ENCODE measurements at regions not wholly inside any gene's neighbourhood (a gene's known extent, or its start where the extent isn't known, plus 50 kb on each side); places are given as distances from the start of the nearest gene placed in this dataset.
"Not testable (repeated sequence)": the region's sequence is repeated elsewhere in the genome, so short reads cannot be mapped to it uniquely, and the experiment has no call there.

DNA sequence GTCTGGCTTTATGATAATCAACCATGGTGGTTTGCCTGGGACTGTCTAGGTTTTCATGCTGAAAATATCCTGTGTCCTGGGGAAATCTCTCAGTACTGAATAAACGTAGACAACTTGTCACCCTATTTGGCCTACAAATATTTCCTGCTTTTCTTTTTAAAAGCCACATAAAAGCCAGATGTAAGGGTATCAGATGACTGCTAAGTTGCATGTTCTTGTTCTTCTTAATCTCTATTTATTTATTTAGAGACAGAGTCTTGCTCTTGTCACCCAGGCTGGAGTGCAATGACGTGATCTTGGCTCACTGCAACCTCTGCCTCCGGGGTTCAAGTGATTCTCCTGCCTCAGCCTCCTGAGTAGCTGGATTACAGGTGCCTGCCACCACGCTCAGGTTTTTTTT, 117.7 kb downstream of the DCK start:
- TF ChIP-seq, protein P1, sequence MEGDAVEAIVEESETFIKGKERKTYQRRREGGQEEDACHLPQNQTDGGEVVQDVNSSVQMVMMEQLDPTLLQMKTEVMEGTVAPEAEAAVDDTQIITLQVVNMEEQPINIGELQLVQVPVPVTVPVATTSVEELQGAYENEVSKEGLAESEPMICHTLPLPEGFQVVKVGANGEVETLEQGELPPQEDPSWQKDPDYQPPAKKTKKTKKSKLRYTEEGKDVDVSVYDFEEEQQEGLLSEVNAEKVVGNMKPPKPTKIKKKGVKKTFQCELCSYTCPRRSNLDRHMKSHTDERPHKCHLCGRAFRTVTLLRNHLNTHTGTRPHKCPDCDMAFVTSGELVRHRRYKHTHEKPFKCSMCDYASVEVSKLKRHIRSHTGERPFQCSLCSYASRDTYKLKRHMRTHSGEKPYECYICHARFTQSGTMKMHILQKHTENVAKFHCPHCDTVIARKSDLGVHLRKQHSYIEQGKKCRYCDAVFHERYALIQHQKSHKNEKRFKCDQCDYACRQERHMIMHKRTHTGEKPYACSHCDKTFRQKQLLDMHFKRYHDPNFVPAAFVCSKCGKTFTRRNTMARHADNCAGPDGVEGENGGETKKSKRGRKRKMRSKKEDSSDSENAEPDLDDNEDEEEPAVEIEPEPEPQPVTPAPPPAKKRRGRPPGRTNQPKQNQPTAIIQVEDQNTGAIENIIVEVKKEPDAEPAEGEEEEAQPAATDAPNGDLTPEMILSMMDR (conservative IDR thresholded peaks at IDR 0.05 in 1 of 2, IDR thresholded peaks at IDR 0.05 in 1 of 2; ENCODE audit: low read depth in 1 of 2, low read length in 2 of 2): not testable (repeated sequence)
- TF ChIP-seq EZH2 (IDR thresholded peaks at IDR 0.05; ENCODE audit: low read length, missing control alignments): not testable (repeated sequence)
